T-helper 17 cell (primary cell): ENCODE measurements at regions not wholly inside any gene's neighbourhood (a gene's known extent, or its start where the extent isn't known, plus 50 kb on each side); places are given as distances from the start of the nearest gene placed in this dataset.

Source experiments
- ATAC-seq: fragments of 150-1000 bp; cut with Tn5 transposase; 2 replicates; pipeline ENCODE4 v1.10.0; 2021; ENCODE audit warnings: mild to moderate bottlenecking, moderate library complexity
- DNase-seq, 3 donors: peaks; one replicate each; pipeline versions ENCODE4 v3.0.0 to v3.0.0-alpha.2; 2020 to 2021
- H3K9me3 ChIP-seq: one replicate; pipeline ENCODE4 v1.7.0; 2013; ENCODE audit warnings: low read length, mild to moderate bottlenecking; ENCODE audit not compliant: control insufficient read depth, poor library complexity, severe bottlenecking
- H3K27ac Mint-ChIP-seq: one replicate; pipeline ENCODE4 v1.8.0; 2022; ENCODE audit warnings: mild to moderate bottlenecking, moderate library complexity, mixed read lengths
- H3K27me3 Mint-ChIP-seq: one replicate; pipeline ENCODE4 v1.8.0; 2022; ENCODE audit warnings: mixed read lengths
- H3K36me3 Mint-ChIP-seq: one replicate; pipeline ENCODE4 v1.8.0; 2022; ENCODE audit warnings: low read depth, mixed read lengths
- H3K4me1 Mint-ChIP-seq: one replicate; pipeline ENCODE4 v1.8.0; 2022; ENCODE audit warnings: mild to moderate bottlenecking, mixed read lengths
- H3K4me3 Mint-ChIP-seq: one replicate; pipeline ENCODE4 v1.8.0; 2022; ENCODE audit warnings: mild to moderate bottlenecking, moderate library complexity, mixed read lengths

- ATAC-seq (no peak), DNase-seq (no peak)
- no peak overlapping the region for H3K27ac Mint-ChIP-seq
- H3K9me3 ChIP-seq: no peaks in the 10 kb centered on the region
- H3K36me3 Mint-ChIP-seq: no peaks in the 10 kb centered on the region
- peaks cover 26% of the 10 kb centered on the region for H3K27me3 Mint-ChIP-seq
- H3K4me1 Mint-ChIP-seq: no peaks in the 10 kb centered on the region
- no peak overlapping the region for H3K4me3 Mint-ChIP-seq
Measured at GRCh38 chr1:48057249-48057648, 60.1 kb upstream of the TRABD2B start.

GRCh38 chr1:48055876-48056764 lies 58.9 kb upstream of the TRABD2B start:
- Mint-ChIP-seq H3K27me3 (peaks cover 26% of the 10 kb centered on the region), H3K4me1 (no peaks in the 10 kb centered on the region), H3K27ac (no peak overlapping the region), H3K36me3 (no peaks in the 10 kb centered on the region), H3K4me3 (no peak overlapping the region)
- ATAC-seq: no peak
- H3K9me3 ChIP-seq: no peaks in the 10 kb centered on the region
- no peak for DNase-seq

- Mint-ChIP-seq H3K27ac (no peak overlapping the region), H3K27me3 (peaks cover 38% of the 10 kb centered on the region), H3K4me1 (no peaks in the 10 kb centered on the region), H3K4me3 (no peak overlapping the region), H3K36me3 (no peaks in the 10 kb centered on the region)
- no peak for DNase-seq
- H3K9me3 ChIP-seq: no peaks in the 10 kb centered on the region
- no peak for ATAC-seq
Measured at GRCh38 chr1:48054232-48054631, 57.0 kb upstream of the TRABD2B start.

- peaks cover 2% of the 10 kb centered on the region for H3K36me3 Mint-ChIP-seq
Measured at GRCh38 chr1:48052923-48053291, 55.7 kb upstream of the TRABD2B start.

GRCh38 chr1:48051466-48052126 lies 54.4 kb upstream of the TRABD2B start:
- H3K27ac Mint-ChIP-seq: no peak overlapping the region
- no peak overlapping the region for H3K4me3 Mint-ChIP-seq
- H3K36me3 Mint-ChIP-seq: peaks cover 2% of the 10 kb centered on the region
- H3K4me1 Mint-ChIP-seq: peaks cover 2% of the 10 kb centered on the region
- DNase-seq (no peak), ATAC-seq (no peak)
- peaks cover 44% of the 10 kb centered on the region for H3K27me3 Mint-ChIP-seq
- no peaks in the 10 kb centered on the region for H3K9me3 ChIP-seq

More at GRCh38 chr1:48052923-48053291, 55.7 kb upstream of the TRABD2B start:
- Mint-ChIP-seq H3K27me3 (peaks cover 46% of the 10 kb centered on the region), H3K27ac (no peak overlapping the region), H3K4me1 (no peaks in the 10 kb centered on the region), H3K4me3 (no peak overlapping the region)
- ATAC-seq (no peak), DNase-seq (no peak)
- H3K9me3 ChIP-seq: no peaks in the 10 kb centered on the region

GRCh38 chr1:48049823-48050535 lies 52.8 kb upstream of the TRABD2B start:
- peaks cover 2% of the 10 kb centered on the region for H3K36me3 Mint-ChIP-seq
- ATAC-seq (no peak), DNase-seq (no peak)
- H3K9me3 ChIP-seq: no peaks in the 10 kb centered on the region
- H3K27me3 Mint-ChIP-seq: peaks cover 32% of the 10 kb centered on the region
- no peak overlapping the region for H3K27ac Mint-ChIP-seq
- H3K4me3 Mint-ChIP-seq: no peak overlapping the region
- peaks cover 2% of the 10 kb centered on the region for H3K4me1 Mint-ChIP-seq

- H3K36me3 Mint-ChIP-seq: peaks cover 2% of the 10 kb centered on the region
- DNase-seq (no peak), ATAC-seq (no peak)
- no peak overlapping the region for H3K27ac Mint-ChIP-seq
- H3K27me3 Mint-ChIP-seq: peaks cover 26% of the 10 kb centered on the region
- no peaks in the 10 kb centered on the region for H3K9me3 ChIP-seq
- H3K4me1 Mint-ChIP-seq: peaks cover 2% of the 10 kb centered on the region
- H3K4me3 Mint-ChIP-seq: no peak overlapping the region
Measured at GRCh38 chr1:48048980-48049379, 51.8 kb upstream of the TRABD2B start.

GRCh38 chr1:48048064-48048463 lies 50.9 kb upstream of the TRABD2B start:
- DNase-seq: no peak
- H3K9me3 ChIP-seq: no peaks in the 10 kb centered on the region
- peaks cover 5% of the 10 kb centered on the region for H3K4me1 Mint-ChIP-seq
- peaks cover 26% of the 10 kb centered on the region for H3K27me3 Mint-ChIP-seq
- ATAC-seq: no peak
- H3K36me3 Mint-ChIP-seq: peaks cover 2% of the 10 kb centered on the region
- no peak overlapping the region for H3K4me3 Mint-ChIP-seq
- H3K27ac Mint-ChIP-seq: no peak overlapping the region

- no peak overlapping the region for H3K4me3 Mint-ChIP-seq
- no peaks in the 10 kb centered on the region for H3K9me3 ChIP-seq
- peaks cover 26% of the 10 kb centered on the region for H3K27me3 Mint-ChIP-seq
- DNase-seq (no peak), ATAC-seq (no peak)
- H3K4me1 Mint-ChIP-seq: peaks cover 5% of the 10 kb centered on the region
- H3K27ac Mint-ChIP-seq: no peak overlapping the region
- peaks cover 2% of the 10 kb centered on the region for H3K36me3 Mint-ChIP-seq
Measured at GRCh38 chr1:48047116-48047515, 49.9 kb upstream of the TRABD2B start.
